Embryonic facial prominence (tissue), 1 donor: ENCODE measurements at regions not wholly inside any gene's neighbourhood (a gene's known extent, or its start where the extent isn't known, plus 50 kb on each side); places are given as distances from the start of the nearest gene placed in this dataset.
A peak's percentile ranks its signal among the peaks of the same experiment; 100 is the strongest.

Experiments
- DNase-seq: peaks from one replicate; pipeline ENCODE4 v3.0.0-alpha.2; 2016; ENCODE audit errors: extremely low spot score

GRCh38 chr15:99440551-99441443, 125.0 kb upstream of the MEF2A start:
- DNase-seq = no peak

- DNase-seq = no peak
Measured at GRCh38 chr15:99441444-99441800, 124.4 kb upstream of the MEF2A start.

GRCh38 chr15:99441871-99442251, 123.9 kb upstream of the MEF2A start:
- no peak for DNase-seq

- peak; percentile 42 for DNase-seq
Measured at GRCh38 chr15:99442252-99442897, 123.4 kb upstream of the MEF2A start.

GRCh38 chr15:99443056-99443756, 122.6 kb upstream of the MEF2A start:
- DNase-seq = no peak

- no peak for DNase-seq
Measured at GRCh38 chr15:99443768-99444446, 121.9 kb upstream of the MEF2A start.

GRCh38 chr15:99445272-99445850, 120.4 kb upstream of the MEF2A start:
- no peak for DNase-seq

- no peak for DNase-seq
Measured at GRCh38 chr15:99446565-99447496, 119.0 kb upstream of the MEF2A start.

- DNase-seq = no peak
Measured at GRCh38 chr15:99447497-99448371, 118.0 kb upstream of the MEF2A start.

GRCh38 chr15:99449514-99449913, 116.3 kb upstream of the MEF2A start:
- DNase-seq = no peak

- DNase-seq = no peak
Measured at GRCh38 chr15:99450896-99451358, 114.9 kb upstream of the MEF2A start.

GRCh38 chr15:99451484-99451883, 114.3 kb upstream of the MEF2A start:
- DNase-seq = no peak

GRCh38 chr15:99452010-99452409, 113.8 kb upstream of the MEF2A start:
- no peak for DNase-seq

- no peak for DNase-seq
Measured at GRCh38 chr15:99452728-99453636, 112.8 kb upstream of the MEF2A start.

GRCh38 chr15:99453637-99454030, 112.2 kb upstream of the MEF2A start:
- DNase-seq = no peak

- DNase-seq = no peak
Measured at GRCh38 chr15:99454107-99454809, 111.5 kb upstream of the MEF2A start.

- no peak for DNase-seq
Measured at GRCh38 chr15:99454941-99455788, 110.6 kb upstream of the MEF2A start.
